Spleen (tissue), 7 donors: ENCODE measurements at regions not wholly inside any gene's neighbourhood (a gene's known extent, or its start where the extent isn't known, plus 50 kb on each side); places are given as distances from the start of the nearest gene placed in this dataset.

Experiments
- POLR2A ChIP-seq, 3 donors: fragments of 450-650 bp; IDR thresholded peaks; one replicate each; pipeline ENCODE4 v1.5.1; 2017; ENCODE audit warnings: antibody characterized with exemption in 3 of 3, mild to moderate bottlenecking in 1 of 3
- TF ChIP-seq, protein P1 (sequence below), 11 experiments: fragments of 200-600 bp in 7 of 11; fragments of 450-650 bp in 4 of 11; sonication (generic) in 4 of 11; IDR thresholded peaks in 8 of 11; conservative IDR thresholded peaks in 3 of 11; 1 replicate in 7 of 11; 2 replicates in 4 of 11; pipeline versions ENCODE4 v1.4.0 to v1.8.0; 2016 to 2021; ENCODE audit warnings: antibody characterized with exemption in 11 of 11, inconsistent platforms in 4 of 11, mild to moderate bottlenecking in 1 of 11
- donor health status: DM: no; HTN: no; CAD: no; lungs with moderate emphysema.
- donor health status: DM: no; HTN: no; CAD: no.
- donor health status: DM: no; HTN: no; CAD: no.

DNA sequence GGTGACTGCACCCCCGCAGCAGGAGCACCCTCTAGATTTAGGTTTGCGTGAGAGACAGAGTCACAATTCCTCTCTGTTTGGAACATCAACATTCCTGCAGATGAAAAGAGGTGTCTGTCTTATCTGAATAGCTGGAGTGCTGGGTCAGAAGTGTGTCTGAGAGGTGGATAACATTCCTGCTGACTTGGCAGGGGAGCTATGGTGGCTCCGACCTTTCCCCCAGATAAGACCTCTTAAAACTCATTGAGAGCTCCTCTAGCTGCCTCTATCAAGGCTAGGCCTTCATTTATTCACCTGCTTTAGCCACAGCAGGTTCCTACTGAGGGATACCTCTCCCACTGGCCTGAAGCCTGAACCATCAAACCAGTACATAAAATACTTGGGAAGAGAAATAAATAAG is 615.5 kb downstream of the LRRC70 start:
- TF ChIP-seq, protein P1, sequence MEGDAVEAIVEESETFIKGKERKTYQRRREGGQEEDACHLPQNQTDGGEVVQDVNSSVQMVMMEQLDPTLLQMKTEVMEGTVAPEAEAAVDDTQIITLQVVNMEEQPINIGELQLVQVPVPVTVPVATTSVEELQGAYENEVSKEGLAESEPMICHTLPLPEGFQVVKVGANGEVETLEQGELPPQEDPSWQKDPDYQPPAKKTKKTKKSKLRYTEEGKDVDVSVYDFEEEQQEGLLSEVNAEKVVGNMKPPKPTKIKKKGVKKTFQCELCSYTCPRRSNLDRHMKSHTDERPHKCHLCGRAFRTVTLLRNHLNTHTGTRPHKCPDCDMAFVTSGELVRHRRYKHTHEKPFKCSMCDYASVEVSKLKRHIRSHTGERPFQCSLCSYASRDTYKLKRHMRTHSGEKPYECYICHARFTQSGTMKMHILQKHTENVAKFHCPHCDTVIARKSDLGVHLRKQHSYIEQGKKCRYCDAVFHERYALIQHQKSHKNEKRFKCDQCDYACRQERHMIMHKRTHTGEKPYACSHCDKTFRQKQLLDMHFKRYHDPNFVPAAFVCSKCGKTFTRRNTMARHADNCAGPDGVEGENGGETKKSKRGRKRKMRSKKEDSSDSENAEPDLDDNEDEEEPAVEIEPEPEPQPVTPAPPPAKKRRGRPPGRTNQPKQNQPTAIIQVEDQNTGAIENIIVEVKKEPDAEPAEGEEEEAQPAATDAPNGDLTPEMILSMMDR (IDR thresholded peaks at IDR 0.05 in 8 of 11, conservative IDR thresholded peaks at IDR 0.05 in 3 of 11): no peak
- TF ChIP-seq POLR2A (IDR thresholded peaks at IDR 0.05): no peak
